ENCODE measurements at regions not wholly inside any gene's neighbourhood (a gene's known extent, or its start where the extent isn't known, plus 50 kb on each side); places are given as distances from the start of the nearest gene placed in this dataset.
"Not testable (repeated sequence)": the region's sequence is repeated elsewhere in the genome, so short reads cannot be mapped to it uniquely, and the experiment has no call there.

- DNase-seq, result no peak
These were observed 228.9 kb downstream of the RNF144A start for GRCh38 chr2:7146151-7146550.

GRCh38 chr2:7154656-7155055 lies 237.4 kb downstream of the RNF144A start:
- no peak for DNase-seq

DNA sequence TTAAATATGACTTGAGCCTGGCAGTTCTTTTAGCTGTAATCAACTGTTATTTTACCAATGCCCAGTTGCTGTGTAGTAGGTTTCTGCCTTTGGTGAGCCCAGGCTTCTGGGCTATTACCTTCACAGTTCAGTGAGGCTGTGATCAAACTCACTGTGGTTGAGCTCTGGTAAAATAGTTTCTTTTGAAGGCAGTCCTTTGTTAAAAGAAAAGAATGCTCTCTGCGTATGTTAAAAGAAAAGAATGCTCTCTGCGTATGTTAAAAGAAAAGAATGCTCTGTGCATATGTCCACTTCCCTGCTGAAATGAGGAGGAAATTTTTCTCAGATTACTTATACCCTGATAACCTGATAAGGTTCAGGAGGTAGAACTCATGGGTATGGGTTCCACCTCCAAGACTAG lies 244.3 kb downstream of the RNF144A start:
- DNase-seq, result no peak

DNA sequence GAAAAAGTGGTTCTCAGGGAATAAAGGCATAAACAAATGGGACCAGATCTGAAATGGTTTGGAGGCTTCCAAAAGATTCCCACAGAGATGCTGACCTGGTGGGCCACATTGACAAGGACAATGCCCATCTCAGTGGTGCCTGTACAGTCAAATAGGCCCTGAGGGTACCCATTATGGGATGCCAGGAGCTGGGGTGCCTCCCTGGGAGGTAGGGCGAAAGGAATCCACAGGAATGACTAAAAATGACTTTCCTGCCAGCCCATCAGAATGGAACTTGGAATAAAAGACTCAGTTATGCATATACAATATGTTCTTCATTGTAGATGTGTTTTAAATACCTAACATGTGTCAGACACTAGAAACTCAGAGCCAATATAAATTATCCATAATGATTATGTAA lies 248.5 kb downstream of the RNF144A start:
- DNase-seq, result no peak

DNA sequence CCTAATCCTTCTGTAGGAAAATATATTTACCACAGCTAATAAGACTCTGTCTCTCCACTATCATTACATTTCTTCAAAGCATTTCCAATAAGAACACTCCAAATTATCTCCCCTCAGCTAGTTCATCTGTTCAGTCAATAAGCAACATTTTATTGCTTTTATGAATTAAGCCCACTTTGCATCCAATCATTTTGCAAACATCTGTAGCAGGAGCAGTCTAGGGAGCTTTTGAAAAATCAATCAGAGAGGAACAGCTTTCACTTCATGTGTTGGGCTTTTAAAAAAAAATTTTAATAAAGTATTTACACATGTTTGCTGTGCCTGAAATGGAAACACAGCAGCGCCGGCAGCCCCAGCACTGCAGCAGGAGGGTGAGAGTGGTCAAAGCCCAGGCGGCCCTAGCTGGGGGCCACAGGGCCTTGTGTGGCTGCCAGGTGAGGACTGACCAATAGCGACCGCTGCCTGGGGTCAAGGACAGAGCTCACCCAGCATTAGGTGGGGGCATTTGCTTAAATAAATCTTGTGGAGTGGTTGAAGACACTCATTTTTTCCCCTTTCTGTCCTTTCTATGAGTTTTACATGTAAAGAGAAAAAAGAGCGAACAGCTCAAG lies 250.7 kb downstream of the RNF144A start:
- DNase-seq, result no peak

- DNase-seq, result no peak
These were observed 252.4 kb downstream of the RNF144A start for GRCh38 chr2:7169593-7169992.

GRCh38 chr2:7178996-7179395 lies 261.8 kb downstream of the RNF144A start:
- DNase-seq, result not testable (repeated sequence)

DNA sequence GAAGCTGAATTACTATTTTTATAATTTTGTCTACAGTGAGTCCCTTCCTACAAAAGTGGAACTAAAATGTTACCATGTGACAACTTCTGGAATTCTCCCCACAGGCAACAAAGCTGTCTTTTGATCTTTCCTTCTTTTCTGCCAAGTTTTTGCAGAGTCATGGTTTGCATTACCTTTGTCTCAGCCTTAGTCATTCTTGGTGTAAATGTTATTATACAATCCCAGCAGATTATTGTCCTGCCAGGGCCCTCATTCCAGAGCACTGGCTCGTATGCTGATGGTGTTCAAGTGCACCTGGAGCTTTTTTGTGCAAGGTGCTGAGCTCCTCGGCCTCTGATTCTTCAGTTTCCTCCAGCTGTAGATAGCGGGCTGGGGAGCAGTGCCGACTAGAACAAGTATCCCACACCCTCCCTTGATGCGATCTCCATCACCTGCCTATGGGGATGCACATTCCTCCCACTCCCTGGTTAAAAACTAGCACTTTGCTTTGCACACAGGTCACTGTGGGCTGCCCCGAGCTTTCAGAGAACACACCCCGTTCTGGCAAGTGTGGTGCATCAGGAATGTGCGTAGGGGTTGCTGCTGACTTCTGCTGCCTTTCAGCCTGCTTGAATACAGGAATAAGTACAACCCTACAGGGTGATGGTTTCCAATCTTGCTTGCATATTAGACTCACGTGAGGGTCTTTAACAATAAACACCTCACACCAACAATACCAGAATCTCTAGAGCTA lies 263.6 kb downstream of the RNF144A start:
- DNase-seq, result no peak

GRCh38 chr2:7182525-7182924 lies 265.3 kb downstream of the RNF144A start:
- DNase-seq, result no peak

- no peak for DNase-seq
These were observed 271.9 kb downstream of the RNF144A start for GRCh38 chr2:7189106-7189505.

DNA sequence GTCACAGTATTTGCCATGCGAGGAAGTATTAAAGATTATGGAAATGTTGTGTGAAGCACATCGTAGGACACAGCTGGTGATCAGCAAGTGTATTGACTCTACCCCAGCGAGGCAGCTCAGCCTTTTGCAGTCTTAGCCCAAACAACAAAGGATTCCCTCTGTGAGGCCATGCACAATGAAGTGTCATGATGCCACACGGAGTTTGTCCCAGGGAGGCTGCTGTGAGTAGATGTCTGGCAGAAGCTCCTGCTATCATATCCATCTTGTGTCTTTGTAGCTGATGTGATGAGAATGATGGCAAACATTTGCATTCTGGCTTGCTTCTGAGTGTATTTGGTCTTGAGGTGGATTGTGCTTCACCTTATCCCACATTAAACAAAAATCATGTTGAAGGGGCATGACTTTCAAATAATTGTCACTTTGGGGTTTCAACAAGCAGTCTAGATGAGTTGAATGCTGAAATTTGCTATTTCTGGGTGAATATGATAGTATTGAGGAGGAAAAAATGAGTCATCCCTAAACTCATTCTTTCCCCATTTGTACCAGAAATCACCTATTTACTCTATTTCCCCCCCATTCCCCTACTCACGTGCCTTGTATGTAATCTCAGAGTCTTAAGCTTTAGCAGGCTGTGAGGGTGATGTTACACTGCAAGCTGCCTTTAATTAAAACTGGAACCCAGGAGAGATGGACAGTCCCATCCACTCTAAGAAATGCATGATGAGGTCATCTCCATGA lies 273.5 kb downstream of the RNF144A start:
- no peak for DNase-seq

GRCh38 chr2:7191932-7192331 lies 274.7 kb downstream of the RNF144A start:
- DNase-seq, result no peak

DNA sequence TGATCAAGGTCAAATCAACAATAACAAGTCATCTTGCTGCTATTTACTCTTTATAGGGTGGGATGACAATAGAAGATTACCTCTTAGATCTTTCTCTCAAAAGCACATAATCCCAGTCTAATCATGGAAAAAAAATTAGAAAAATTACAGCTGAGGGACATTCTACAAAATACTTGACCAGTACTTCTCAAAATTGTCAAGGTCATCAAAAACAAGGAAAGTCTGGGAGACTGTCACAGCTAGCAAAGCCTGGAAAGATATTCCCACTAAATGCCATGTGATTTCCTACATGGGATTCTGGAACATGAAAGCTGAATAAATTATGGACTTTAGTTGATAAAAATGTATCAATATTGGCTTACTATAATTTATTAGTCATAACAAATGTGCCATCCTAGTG lies 276.2 kb downstream of the RNF144A start:
- DNase-seq, result no peak

- no peak for DNase-seq
These were observed 277.7 kb downstream of the RNF144A start for GRCh38 chr2:7194950-7195349.

- DNase-seq, result no peak
These were observed 279.7 kb downstream of the RNF144A start for GRCh38 chr2:7196883-7197282.

- no peak for DNase-seq
These were observed 284.6 kb downstream of the RNF144A start for GRCh38 chr2:7201851-7202250.

GRCh38 chr2:7203056-7203467 lies 285.9 kb downstream of the RNF144A start:
- DNase-seq, result peak; percentile 50 to 62

GRCh38 chr2:7205151-7205830 lies 288.1 kb downstream of the RNF144A start:
- DNase-seq, result no peak

GRCh38 chr2:7206111-7206810 lies 289.0 kb downstream of the RNF144A start:
- no peak for DNase-seq

GRCh38 chr2:7207631-7208030 lies 290.4 kb downstream of the RNF144A start:
- no peak for DNase-seq

DNA sequence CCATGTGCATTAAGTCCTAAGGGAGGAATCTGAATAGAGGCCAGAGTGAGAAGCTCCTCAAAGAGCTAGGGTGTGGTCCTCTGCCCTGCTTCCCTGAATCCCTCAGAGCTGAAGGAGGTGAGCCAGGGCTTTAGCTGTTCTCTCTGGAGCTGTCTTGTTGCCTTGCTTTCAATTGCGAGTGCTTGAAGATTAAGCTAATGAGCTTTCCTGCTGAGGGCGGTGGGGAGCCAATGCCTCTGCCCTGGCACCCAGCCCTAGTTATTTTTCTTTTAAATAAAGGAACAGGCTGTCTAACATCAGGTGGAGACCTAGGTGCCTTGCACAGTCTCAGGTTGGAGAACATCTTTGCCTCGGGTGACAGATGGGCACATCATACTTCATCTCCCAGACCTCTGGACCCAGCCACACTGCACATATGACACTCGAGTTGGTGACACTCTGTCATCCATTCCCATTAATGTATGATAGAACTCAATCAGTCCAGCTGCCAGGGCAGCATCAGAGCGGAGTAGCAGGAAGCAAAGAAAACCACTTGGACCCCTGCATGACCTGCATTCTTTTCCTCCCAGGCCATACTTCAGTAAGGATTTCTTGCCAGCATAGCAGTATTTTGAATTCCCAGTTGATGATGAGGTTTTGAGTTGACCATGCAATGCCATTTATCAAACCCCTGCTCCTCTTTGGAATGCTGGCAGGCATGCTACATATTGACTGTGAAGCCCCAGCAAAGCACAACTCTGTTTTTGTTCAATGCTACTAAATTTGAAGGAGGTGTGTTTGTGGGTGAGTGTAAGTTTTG lies 292.7 kb downstream of the RNF144A start:
- DNase-seq, result no peak

GRCh38 chr2:7210712-7211111 lies 293.5 kb downstream of the RNF144A start:
- DNase-seq, result no peak
